WI38 (cell line): ENCODE measurements at regions not wholly inside any gene's neighbourhood (a gene's known extent, or its start where the extent isn't known, plus 50 kb on each side); places are given as distances from the start of the nearest gene placed in this dataset.

ENCODE experiments used
- H3K4me3 ChIP-seq: 2 replicates; pipeline ENCODE4 v1.5.1; 2011; ENCODE audit warnings: low read depth, mild to moderate bottlenecking, control low read depth, low read length
- TF ChIP-seq, protein P1 (sequence below): IDR thresholded peaks from 2 replicates; pipeline ENCODE4 v1.5.1; 2012; ENCODE audit warnings: low read depth, mild to moderate bottlenecking, control low read depth, low read length

DNA sequence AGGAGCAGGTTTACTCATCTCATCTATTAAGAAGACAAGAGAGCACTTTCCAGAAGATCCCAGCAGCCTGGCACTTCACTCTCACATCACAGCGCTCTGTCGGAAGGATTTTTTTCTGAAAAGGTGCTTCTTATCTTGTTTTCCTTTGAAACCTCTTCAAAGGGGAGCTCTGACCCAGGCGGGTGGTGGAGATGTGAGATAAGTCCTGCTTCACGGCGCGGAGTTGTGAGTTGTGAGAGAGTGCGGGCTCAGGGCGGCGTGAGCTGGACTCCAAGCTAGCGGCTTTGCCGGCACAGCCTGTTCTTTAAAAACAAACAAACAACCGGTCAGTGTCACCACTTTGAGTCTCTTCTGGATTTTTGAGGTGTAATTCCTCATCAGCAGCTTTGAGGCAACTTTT, 169.0 kb upstream of the ARGLU1 start:
- H3K4me3 ChIP-seq = no peak overlapping the region
- TF ChIP-seq, protein P1, sequence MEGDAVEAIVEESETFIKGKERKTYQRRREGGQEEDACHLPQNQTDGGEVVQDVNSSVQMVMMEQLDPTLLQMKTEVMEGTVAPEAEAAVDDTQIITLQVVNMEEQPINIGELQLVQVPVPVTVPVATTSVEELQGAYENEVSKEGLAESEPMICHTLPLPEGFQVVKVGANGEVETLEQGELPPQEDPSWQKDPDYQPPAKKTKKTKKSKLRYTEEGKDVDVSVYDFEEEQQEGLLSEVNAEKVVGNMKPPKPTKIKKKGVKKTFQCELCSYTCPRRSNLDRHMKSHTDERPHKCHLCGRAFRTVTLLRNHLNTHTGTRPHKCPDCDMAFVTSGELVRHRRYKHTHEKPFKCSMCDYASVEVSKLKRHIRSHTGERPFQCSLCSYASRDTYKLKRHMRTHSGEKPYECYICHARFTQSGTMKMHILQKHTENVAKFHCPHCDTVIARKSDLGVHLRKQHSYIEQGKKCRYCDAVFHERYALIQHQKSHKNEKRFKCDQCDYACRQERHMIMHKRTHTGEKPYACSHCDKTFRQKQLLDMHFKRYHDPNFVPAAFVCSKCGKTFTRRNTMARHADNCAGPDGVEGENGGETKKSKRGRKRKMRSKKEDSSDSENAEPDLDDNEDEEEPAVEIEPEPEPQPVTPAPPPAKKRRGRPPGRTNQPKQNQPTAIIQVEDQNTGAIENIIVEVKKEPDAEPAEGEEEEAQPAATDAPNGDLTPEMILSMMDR = no peak

DNA sequence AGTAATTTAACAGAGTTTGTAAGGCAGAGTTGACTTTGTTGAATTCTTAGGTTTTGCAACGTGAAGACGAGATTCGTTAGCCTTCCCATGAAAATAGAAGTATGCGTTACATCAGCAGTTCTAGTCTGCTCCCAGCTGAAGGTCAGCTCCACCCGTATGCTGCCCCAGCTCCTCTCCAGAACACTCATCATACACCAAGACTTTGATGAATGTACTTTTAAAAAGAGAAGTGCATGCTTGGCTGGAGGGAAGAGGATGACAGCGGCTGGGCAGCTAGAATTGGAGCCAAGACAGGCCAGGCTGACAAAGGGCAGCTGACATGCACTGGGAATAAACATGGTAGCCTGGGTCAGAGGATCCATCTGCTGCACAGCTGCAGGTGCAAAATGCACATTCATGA, 166.3 kb upstream of the ARGLU1 start:
- H3K4me3 ChIP-seq = no peak overlapping the region
- TF ChIP-seq, protein P1 = no peak

DNA sequence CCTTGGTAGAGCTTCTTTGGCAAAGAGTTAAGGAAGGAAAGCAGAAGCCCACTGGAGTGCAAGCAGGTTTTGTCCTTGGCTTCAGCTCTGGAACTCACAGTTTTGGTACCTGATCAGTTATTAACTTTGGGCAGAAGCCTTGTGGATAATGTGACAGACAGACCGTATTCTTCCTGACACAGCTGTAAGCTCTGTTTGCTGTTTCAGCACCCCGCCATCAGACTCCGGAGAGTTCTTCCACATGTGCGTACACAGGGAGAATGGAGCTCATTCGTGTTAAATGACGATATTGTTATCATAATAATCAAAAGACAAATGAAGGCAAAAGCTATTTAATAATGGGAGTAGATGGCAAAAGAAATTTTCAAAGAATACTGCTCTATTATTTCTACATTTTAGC, 155.1 kb upstream of the ARGLU1 start:
- TF ChIP-seq, protein P1 = no peak
- H3K4me3 ChIP-seq = no peak overlapping the region

DNA sequence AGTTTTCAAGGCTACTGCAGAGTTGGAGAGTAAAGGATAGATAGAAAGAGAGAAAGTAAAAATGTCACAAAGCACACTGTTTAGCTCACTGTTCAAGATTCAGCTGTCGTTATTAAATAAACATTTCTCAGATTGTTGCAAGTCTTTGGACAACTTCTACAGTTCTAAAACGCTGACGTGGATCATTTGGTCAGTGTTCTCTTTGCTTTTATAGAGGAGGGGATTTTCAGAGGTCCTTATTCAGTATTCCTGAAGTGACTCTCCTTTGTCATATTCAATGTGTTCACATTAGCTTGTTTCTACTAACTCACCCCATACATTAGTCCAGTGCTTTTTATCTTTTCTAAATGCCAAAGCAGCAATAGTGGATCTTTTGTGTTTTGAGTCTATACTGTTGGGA, 154.7 kb upstream of the ARGLU1 start:
- TF ChIP-seq, protein P1 = no peak
- H3K4me3 ChIP-seq = no peak overlapping the region

DNA sequence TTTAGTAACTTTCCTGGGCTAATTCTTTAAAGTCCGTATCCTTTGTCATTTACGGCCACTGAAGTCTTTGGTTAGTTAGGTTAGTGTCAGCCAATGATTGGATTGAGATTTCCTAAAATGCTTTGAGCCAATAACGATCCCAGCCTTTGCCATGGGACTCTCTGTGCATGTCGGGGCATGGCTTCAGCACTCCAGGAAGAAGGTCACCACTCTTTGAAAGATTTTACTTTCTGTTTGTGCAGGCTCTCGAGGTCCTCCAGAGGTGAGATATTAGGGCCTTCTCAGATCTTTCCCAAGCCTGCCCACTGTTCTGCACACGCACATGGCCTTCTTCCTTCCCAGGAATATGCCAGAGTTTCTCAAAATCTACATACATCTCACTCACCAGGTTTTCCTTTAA, 153.7 kb upstream of the ARGLU1 start:
- H3K4me3 ChIP-seq = 0 out of 2 replicates have a peak overlapping the region, but pooled peaks have one; percentile 1
- TF ChIP-seq, protein P1 = no peak

DNA sequence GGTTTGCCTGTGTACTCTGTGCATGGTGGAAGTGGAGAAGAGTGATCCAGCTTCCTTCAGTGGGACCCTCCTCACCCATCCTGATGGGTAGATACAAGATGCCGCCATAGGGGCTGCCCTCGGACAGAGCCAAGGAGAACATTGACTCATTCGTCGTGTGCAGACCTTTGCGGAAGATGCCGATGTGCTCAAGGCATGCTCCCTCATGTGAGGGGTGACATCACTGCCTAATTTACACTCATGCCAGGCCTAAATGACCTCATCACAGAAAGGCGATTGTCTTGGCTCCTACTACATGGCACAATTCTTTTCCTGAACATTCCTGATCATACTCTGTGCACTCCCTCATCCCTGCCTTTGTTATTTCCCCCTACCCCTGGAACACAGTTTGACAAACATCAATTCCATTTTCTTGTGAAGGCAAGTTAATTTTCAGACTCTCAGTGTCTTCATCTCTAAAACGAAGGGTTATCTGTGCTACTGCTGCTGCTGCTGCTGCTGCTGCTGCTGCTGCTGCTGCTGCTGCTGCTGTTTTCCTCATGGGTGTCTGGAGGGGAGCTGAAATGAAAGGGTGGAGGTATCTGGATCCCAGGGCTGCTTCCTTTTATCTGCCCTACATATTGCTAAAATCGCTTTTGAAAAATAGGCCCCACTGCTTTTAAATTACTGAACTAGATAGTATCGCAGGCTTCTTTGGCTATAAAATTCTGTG, 146.5 kb upstream of the ARGLU1 start:
- TF ChIP-seq, protein P1 = no peak
- no peak overlapping the region for H3K4me3 ChIP-seq

DNA sequence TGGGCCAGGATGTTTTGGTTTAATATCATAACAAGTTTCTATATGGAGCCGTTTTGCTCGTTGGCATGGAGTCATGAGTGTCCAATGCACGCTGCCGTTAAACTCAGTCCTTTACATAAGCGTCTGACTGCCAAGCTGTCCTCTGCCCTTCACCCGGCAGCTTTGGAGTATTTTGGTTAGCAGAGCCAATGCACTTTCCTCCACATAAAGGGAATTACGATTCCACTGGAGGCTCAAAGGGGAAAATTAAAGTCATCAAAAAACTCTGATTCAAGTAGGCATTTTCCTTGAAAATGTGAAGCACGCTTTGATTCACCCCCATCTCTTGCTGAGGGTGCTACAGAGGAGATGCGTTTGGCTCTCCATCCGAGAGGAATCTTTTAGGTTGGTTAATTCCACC, 144.4 kb upstream of the ARGLU1 start:
- no peak overlapping the region for H3K4me3 ChIP-seq
- TF ChIP-seq, protein P1 = no peak
